ENCODE measurements at regions not wholly inside any gene's neighbourhood (a gene's known extent, or its start where the extent isn't known, plus 50 kb on each side); places are given as distances from the start of the nearest gene placed in this dataset.
A peak's percentile ranks its signal among the peaks of the same experiment; 100 is the strongest.
"Not testable (repeated sequence)": the region's sequence is repeated elsewhere in the genome, so short reads cannot be mapped to it uniquely, and the experiment has no call there.

DNA sequence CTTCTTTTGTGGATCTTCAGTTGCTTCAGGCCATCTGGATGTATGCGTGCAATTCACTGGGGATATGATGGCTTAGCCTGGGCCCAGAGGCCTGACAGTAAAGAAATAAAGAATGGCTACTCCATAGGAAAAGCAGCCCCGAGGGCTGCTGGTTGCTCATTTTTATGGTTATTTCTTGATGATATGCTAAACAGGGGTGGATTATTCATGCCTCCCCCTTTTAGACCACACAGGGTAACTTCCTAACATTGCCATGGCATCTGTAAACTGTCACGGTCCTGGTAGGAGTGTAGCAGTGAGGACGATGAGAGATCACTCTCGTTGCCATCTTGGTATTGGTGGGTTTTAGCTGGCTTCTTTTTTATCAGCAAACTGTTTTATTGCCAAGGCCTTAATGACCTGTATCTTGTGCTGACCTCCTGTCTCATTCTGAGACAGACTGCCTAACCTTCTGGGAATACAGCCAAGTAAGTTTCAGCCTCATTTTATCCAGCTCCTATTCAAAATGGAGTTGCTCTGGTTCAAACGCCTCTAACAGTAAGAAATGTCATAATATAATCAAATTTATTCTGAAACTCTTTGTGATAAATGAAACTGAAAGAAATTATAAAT, 60.5 kb downstream of the DSEL start:
- ATAC-seq (no peak), DNase-seq (no peak)
- peaks cover 4% of the 10 kb centered on the region for H3K36me3 Mint-ChIP-seq (ENCODE audit: low read depth)
- H3K4me3 Mint-ChIP-seq = no peak overlapping the region
- H3K27ac Mint-ChIP-seq = no peak overlapping the region
- no peaks in the 10 kb centered on the region for H3K27me3 Mint-ChIP-seq
- peaks cover 18% of the 10 kb centered on the region for H3K9me3 Mint-ChIP-seq
- peaks cover 23% of the 10 kb centered on the region for H3K4me1 Mint-ChIP-seq

DNA sequence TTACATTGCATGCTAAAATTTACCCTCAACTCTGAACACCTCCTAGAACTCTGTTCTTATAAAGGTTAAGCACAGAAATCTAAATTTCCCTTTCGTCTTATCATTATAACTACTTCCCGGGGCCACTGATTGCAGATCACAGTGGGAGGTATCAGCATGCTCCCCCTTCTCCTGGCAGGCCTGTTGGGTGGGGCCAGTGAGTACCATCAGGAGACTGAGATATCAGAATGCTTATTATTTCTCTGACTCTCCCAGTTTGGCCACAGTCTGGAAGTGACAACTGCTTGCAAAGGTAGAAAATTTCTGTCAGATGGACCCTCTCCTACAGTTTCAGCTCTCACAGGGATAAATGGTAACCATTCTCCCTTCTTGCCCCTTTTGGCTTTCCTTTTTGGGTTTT, 62.6 kb downstream of the DSEL start:
- Mint-ChIP-seq H3K4me1 (peaks cover 18% of the 10 kb centered on the region), H3K27me3 (no peaks in the 10 kb centered on the region), H3K9me3 (peaks cover 25% of the 10 kb centered on the region), H3K4me3 (no peak overlapping the region), H3K27ac (no peak overlapping the region), H3K36me3 (ENCODE audit: low read depth) (peaks cover 8% of the 10 kb centered on the region)
- no peak for ATAC-seq
- no peak for DNase-seq

DNA sequence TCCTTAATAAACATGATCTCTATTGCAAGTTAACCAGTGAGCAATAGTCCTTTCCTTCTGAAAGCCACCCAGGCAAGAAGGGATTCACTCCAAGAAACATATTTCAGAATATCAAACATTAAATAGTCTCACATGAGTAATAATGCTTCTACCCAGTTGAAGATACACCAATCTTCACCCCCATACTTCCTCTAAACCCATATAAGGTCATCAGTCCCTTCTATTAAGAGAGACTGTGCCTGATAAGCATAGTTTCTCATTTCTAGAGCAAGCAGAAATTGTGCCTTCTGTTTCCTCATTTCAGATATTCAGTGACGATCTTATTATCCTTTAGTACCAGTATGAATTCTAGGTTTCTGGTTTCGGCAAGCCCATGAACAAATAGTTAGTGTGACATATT, 64.6 kb downstream of the DSEL start:
- Mint-ChIP-seq H3K4me1 (peaks cover 18% of the 10 kb centered on the region), H3K27ac (no peak overlapping the region), H3K9me3 (peaks cover 32% of the 10 kb centered on the region), H3K27me3 (no peaks in the 10 kb centered on the region), H3K36me3 (ENCODE audit: low read depth) (peaks cover 8% of the 10 kb centered on the region), H3K4me3 (no peak overlapping the region)
- DNase-seq (no peak), ATAC-seq (no peak)

DNA sequence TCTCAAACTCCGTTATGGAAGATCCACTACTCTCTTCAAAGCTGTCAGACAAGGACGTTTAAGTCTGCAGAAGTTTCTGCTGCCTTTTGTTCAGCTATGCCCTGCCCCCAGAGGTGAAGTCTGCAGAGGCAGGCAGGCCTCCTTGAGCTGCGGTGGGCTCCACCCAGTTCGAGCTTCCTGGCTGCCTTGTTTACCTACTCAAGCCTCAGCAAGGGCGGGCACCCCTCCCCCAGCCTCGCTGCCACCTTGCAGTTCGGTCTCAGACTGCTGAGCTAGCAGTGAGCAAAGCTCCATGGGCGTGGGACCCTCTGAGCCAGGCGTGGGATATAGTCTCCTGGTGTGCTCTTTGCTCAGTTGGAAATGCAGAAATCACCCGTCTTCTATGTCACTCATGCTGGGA, 65.4 kb downstream of the DSEL start:
- Mint-ChIP-seq H3K4me1 (peaks cover 18% of the 10 kb centered on the region), H3K9me3 (peaks cover 32% of the 10 kb centered on the region)
- not testable (repeated sequence) for H3K4me3 Mint-ChIP-seq; H3K27ac Mint-ChIP-seq; H3K36me3 Mint-ChIP-seq (ENCODE audit: low read depth); ATAC-seq; H3K27me3 Mint-ChIP-seq; DNase-seq

DNA sequence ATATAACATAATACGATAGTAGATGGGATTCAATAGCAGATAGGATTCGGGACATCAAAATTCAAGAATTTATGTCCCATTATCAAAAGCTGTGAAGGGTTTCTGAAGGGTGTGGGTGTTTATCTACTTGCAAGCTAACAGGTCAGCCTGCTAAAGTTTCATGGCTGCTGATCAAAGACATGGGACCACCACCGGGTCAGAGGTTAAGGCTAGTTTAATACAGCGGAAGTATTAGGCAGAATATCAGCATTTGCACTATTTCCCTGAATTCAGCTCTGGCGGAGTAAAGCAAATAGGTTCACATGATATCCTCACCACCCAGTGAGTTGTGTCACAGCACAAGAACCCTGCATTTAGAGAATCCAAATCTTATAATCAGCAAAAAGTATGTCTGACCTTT, 82.5 kb downstream of the DSEL start:
- H3K27me3 Mint-ChIP-seq = no peaks in the 10 kb centered on the region
- H3K27ac Mint-ChIP-seq = no peak overlapping the region
- no peak for DNase-seq
- H3K36me3 Mint-ChIP-seq (ENCODE audit: low read depth) = no peaks in the 10 kb centered on the region
- H3K4me3 Mint-ChIP-seq = no peak overlapping the region
- H3K4me1 Mint-ChIP-seq = peaks cover 1% of the 10 kb centered on the region
- no peak for ATAC-seq
- H3K9me3 Mint-ChIP-seq = peaks cover 18% of the 10 kb centered on the region

DNA sequence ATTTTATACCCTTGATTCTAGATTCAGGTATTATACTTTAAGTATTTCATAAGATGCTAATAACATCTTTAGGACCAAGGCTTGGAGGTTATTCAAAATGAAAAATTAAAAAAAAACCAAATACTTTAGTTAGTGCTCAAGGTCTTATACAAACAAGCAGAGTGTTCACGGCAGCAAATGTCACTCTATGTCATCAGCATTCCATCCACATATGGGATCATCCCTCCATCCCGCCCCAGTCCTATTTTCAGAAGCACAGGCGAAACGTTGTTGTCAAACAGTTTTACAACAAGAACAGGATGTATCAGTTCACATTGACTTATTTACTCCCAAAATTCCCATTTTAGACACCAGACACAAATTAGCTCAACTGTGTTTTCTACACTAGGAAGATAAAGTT, 83.7 kb downstream of the DSEL start:
- Mint-ChIP-seq H3K36me3 (ENCODE audit: low read depth) (no peaks in the 10 kb centered on the region), H3K9me3 (peaks cover 12% of the 10 kb centered on the region), H3K27me3 (no peaks in the 10 kb centered on the region), H3K27ac (no peak overlapping the region), H3K4me3 (no peak overlapping the region), H3K4me1 (peaks cover 5% of the 10 kb centered on the region)
- DNase-seq (no peak), ATAC-seq (no peak)

DNA sequence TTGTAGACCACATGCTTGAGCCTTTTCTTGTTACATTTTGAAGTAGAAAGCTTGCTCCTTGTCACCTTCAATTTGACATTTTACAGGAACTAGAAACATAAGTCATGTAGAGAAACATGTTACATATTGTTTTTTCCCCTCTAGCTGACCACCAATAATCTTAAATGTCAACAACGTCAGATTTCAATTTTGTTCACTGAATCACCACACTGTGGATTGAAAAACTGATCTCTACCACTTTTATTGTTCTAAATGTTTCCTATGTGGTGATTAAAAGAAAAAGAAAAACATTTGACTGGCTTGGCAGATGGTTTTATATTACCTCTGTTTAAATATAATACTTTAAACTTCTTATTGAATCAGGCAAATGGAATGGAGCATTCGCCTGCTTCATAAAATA, 87.7 kb downstream of the DSEL start:
- Mint-ChIP-seq H3K27me3 (no peaks in the 10 kb centered on the region), H3K9me3 (no peaks in the 10 kb centered on the region), H3K4me1 (peaks cover 5% of the 10 kb centered on the region), H3K4me3 (no peak overlapping the region), H3K36me3 (ENCODE audit: low read depth) (no peaks in the 10 kb centered on the region), H3K27ac (no peak overlapping the region)
- ATAC-seq (peak; percentile 18), DNase-seq (no peak)

DNA sequence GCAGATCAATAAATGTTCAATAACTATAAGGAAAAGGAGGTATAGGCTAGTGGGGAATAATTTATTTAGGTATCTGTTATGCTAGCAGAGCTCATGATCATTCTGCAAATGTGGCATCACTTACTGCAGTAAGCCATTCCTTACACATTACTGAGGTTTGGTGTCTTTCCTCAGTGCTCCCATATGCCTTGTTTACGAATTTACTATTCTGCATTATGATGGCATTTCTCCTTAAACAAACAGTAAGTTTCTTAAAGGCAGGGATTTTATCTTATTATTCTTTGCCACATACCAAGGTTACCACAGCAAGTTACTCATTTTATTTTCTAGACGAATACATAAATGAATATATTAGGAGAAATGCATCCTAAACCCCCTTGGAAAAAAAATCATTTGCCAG, 88.4 kb downstream of the DSEL start:
- H3K9me3 Mint-ChIP-seq = no peaks in the 10 kb centered on the region
- H3K4me1 Mint-ChIP-seq = peaks cover 5% of the 10 kb centered on the region
- ATAC-seq (no peak), DNase-seq (no peak)
- H3K27ac Mint-ChIP-seq = no peak overlapping the region
- H3K36me3 Mint-ChIP-seq (ENCODE audit: low read depth) = no peaks in the 10 kb centered on the region
- H3K27me3 Mint-ChIP-seq = no peaks in the 10 kb centered on the region
- H3K4me3 Mint-ChIP-seq = no peak overlapping the region

DNA sequence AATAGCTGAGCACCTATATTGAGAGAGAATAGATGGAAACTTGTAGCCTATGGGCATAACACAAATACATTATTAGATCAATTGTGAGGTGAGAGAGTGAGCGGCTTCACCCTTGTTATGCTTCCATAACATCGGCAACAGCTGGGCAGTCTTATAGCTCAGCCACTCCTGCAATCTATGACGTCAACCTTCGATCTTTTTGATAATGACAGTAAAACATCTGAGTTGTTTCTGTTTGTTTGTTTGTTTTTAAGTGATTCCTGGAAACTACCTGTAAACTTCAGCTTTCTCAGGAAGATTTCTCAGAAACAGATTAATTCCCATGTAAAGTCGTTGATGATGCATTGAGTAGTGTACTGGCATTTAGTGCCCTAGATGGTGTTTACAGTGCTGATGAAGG, 90.0 kb downstream of the DSEL start:
- H3K27me3 Mint-ChIP-seq = no peaks in the 10 kb centered on the region
- no peak overlapping the region for H3K4me3 Mint-ChIP-seq
- no peaks in the 10 kb centered on the region for H3K36me3 Mint-ChIP-seq (ENCODE audit: low read depth)
- DNase-seq (no peak), ATAC-seq (no peak)
- H3K27ac Mint-ChIP-seq = no peak overlapping the region
- H3K9me3 Mint-ChIP-seq = no peaks in the 10 kb centered on the region
- H3K4me1 Mint-ChIP-seq = peaks cover 5% of the 10 kb centered on the region

DNA sequence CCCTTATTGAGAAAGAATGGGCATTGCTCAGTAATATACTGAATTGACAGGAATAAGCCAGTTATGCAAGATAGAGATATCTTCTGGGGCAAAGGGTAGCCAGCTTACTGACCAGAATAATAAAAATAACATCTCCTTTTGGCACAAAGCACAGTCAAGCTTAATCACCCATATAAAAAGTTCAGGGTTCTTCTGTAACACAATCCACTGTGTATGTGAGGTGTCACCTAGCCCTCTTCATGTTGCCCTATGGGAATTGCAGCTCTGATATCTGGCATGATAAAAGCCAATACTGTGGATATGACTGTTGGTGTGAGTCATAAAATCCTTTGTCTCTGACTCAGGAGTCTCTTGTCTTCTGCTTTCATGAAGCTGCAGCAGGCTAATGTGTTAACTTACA, 90.8 kb downstream of the DSEL start:
- Mint-ChIP-seq H3K27ac (no peak overlapping the region), H3K4me1 (peaks cover 5% of the 10 kb centered on the region), H3K36me3 (ENCODE audit: low read depth) (no peaks in the 10 kb centered on the region), H3K27me3 (no peaks in the 10 kb centered on the region), H3K9me3 (no peaks in the 10 kb centered on the region), H3K4me3 (no peak overlapping the region)
- ATAC-seq = peak; percentile 93
- no peak for DNase-seq

DNA sequence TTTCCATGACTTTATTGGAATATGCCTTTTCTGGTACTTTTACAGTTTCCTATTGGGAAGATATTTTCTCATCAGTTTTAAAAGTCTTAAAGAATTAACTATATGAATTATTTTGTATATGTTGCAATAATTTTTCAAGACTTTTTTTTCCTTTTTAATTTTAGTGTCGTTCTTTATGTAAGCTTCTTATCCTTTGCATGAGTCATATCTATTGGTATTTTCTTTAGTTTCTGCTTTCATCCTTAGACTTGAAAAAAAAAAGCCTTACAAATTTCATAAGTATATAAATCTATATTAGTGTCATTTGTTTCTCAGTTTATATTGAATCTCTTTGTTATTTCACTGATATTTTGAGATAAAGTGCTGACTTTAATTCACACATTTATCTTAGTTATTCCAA, 94.9 kb downstream of the DSEL start:
- DNase-seq (no peak), ATAC-seq (no peak)
- H3K27me3 Mint-ChIP-seq = no peaks in the 10 kb centered on the region
- no peak overlapping the region for H3K27ac Mint-ChIP-seq
- H3K4me1 Mint-ChIP-seq = peaks cover 11% of the 10 kb centered on the region
- H3K9me3 Mint-ChIP-seq = no peaks in the 10 kb centered on the region
- no peaks in the 10 kb centered on the region for H3K36me3 Mint-ChIP-seq (ENCODE audit: low read depth)
- H3K4me3 Mint-ChIP-seq = no peak overlapping the region

DNA sequence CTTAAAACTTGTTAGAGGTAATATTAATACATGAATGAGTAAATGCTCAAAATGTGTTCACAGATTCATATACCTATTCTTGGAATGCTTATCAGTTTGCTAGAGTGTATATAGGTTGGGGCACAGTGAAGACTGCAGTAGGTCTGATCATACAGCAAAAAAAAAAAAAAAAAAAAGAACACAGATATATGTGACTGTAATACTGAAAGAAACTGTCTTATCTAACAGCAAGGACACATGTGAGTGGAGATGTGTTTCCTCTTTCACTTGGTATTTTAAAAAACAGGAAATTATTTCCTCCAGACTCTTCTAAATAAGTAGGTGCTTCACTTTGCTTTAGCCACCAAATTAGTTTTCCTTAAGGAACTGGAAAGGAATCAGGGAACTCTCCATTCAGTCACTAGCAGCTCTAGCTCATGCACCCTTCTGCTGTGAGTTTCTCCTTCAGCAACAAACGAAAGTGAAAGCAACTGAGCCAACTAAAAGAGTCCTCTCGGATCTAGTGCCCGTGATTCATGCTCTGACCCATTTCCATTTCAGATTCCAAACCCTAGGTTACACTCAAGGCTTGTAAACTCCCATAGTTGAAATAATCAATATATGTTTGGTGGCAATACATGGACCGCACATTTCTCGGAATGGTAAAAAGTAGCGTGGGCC, 98.5 kb downstream of the DSEL start:
- DNase-seq (peak; percentile 4), ATAC-seq (peak; percentile 81)
- peak overlapping the region; percentile 2 for H3K27ac Mint-ChIP-seq
- H3K9me3 Mint-ChIP-seq = no peaks in the 10 kb centered on the region
- H3K27me3 Mint-ChIP-seq = no peaks in the 10 kb centered on the region
- no peaks in the 10 kb centered on the region for H3K36me3 Mint-ChIP-seq (ENCODE audit: low read depth)
- H3K4me3 Mint-ChIP-seq = peak overlapping the region; percentile 15
- H3K4me1 Mint-ChIP-seq = peaks cover 13% of the 10 kb centered on the region

DNA sequence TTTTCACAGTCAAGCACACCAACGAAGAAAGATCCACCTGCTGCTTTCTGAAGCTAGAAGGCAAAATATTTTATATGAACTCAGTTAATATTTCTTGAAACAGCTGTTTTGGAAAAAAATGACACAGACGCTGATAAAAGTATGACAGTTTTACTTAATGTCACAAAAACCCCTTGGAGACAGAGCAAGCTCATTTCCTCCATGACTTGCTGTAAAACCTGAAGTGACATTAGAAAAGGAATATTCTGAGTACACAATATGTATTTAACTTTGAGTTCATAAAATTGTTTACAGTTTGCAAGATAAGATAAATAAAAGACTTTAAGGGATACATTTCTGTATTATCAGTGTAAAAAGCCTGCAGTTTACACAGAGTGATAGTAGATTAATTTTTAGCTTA, 105.4 kb downstream of the DSEL start:
- H3K4me3 Mint-ChIP-seq = no peak overlapping the region
- H3K27ac Mint-ChIP-seq = no peak overlapping the region
- H3K9me3 Mint-ChIP-seq = no peaks in the 10 kb centered on the region
- ATAC-seq = no peak
- peaks cover 3% of the 10 kb centered on the region for H3K27me3 Mint-ChIP-seq
- H3K36me3 Mint-ChIP-seq (ENCODE audit: low read depth) = no peaks in the 10 kb centered on the region
- peaks cover 7% of the 10 kb centered on the region for H3K4me1 Mint-ChIP-seq
- DNase-seq = no peak

DNA sequence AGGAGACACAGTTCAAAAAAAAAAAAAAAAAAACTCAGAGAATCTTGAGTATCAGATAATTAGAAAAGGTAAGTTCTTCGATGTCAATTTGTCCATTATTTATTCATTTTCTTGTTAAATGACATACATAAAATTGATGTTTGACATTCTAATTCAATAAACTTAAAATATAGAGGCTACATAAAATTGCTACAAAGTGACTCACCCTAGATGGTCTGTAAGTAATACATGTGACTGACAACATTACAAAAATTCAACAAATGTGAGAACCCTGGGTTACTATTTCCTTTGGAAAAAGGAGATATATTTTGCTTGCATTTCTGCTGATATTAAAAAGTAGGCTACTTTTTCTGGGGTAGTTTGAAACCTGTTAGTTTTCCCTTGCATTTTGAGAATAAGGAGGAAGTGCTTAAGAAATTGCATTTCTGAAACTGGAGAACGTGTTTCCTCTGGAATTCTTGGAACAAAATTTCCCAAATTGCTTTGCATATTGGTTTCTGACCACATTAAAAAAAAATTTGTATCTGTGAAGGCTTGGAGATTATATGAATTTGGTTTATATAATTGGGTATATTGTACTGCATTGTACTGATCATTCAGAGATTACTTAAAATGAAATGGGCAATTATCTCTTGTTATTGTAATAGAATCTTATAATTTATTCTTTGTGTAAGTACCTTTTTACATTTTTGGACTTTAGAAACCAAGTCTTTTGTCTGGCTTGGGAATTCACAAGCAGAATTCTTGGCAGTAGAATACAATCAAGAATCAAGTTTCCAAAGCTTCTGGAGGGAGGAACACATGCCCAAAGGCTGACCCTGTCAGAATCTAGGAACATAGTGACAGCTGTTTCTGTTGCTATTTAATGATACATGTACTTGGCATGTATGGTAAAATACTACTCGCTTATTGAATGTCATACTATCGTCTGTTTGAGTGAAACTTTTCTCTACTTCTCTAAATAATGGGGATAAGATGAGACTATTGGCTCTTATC, 106.1 kb downstream of the DSEL start:
- ATAC-seq (no peak), DNase-seq (no peak)
- Mint-ChIP-seq H3K4me1 (peaks cover 7% of the 10 kb centered on the region), H3K27ac (no peak overlapping the region), H3K36me3 (ENCODE audit: low read depth) (no peaks in the 10 kb centered on the region), H3K9me3 (no peaks in the 10 kb centered on the region), H3K27me3 (peaks cover 3% of the 10 kb centered on the region), H3K4me3 (no peak overlapping the region)

DNA sequence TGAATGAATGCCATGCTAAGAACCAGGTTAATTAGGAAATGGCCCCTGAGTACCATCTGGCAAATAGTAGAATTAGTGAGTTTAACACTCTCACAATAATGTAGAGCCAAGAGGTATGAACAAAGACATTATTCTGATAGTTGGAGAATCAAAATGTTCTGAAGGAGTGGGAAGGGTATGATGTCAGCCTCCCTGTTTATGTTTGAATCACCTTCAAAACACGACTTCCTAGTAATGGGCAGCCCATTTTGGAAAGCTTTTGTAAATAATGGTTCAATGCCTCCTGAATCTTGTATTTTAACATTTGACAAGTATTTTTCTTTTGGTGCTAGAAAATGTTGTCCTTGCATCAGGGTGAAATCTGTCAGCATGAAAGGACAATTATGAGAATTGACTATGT, 108.3 kb downstream of the DSEL start:
- DNase-seq (no peak), ATAC-seq (no peak)
- no peak overlapping the region for H3K4me3 Mint-ChIP-seq
- no peak overlapping the region for H3K27ac Mint-ChIP-seq
- no peaks in the 10 kb centered on the region for H3K9me3 Mint-ChIP-seq
- peaks cover 3% of the 10 kb centered on the region for H3K27me3 Mint-ChIP-seq
- no peaks in the 10 kb centered on the region for H3K36me3 Mint-ChIP-seq (ENCODE audit: low read depth)
- peaks cover 8% of the 10 kb centered on the region for H3K4me1 Mint-ChIP-seq

Measured in activated naive CD8-positive, alpha-beta T cell treated with anti-CD3 and anti-CD28 coated beads, Interleukin-2, amount 50 U/mL, for 24 hours (primary cell).